Epidermal melanocyte (primary cell): ENCODE measurements at regions not wholly inside any gene's neighbourhood (a gene's known extent, or its start where the extent isn't known, plus 50 kb on each side); places are given as distances from the start of the nearest gene placed in this dataset.

Experiments used
- DNase-seq: peaks from one replicate; pipeline ENCODE4 v3.0.0; 2011; ENCODE audit warnings: low spot score; ENCODE audit not compliant: insufficient read length

GRCh38 chr10:125283836-125284614 is 123.7 kb upstream of the CTBP2 start:
- DNase-seq, result no peak

GRCh38 chr10:125283191-125283835 is 123.0 kb upstream of the CTBP2 start:
- DNase-seq, result no peak

- no peak for DNase-seq
Observed at GRCh38 chr10:125281091-125281490, 120.7 kb upstream of the CTBP2 start.

- DNase-seq, result no peak
Observed at GRCh38 chr10:125276133-125276532, 115.8 kb upstream of the CTBP2 start.

GRCh38 chr10:125274961-125275360 is 114.6 kb upstream of the CTBP2 start:
- no peak for DNase-seq

GRCh38 chr10:125273023-125273422 is 112.7 kb upstream of the CTBP2 start:
- no peak for DNase-seq

- no peak for DNase-seq
Observed at GRCh38 chr10:125269716-125270115, 109.4 kb upstream of the CTBP2 start.

- DNase-seq, result no peak
Observed at GRCh38 chr10:125266966-125267365, 106.6 kb upstream of the CTBP2 start.

GRCh38 chr10:125266541-125266940 is 106.2 kb upstream of the CTBP2 start:
- DNase-seq, result no peak

GRCh38 chr10:125265579-125265955 is 105.2 kb upstream of the CTBP2 start:
- DNase-seq, result no peak

GRCh38 chr10:125264757-125265578 is 104.6 kb upstream of the CTBP2 start:
- DNase-seq, result no peak

- no peak for DNase-seq
Observed at GRCh38 chr10:125264091-125264490, 103.7 kb upstream of the CTBP2 start.

GRCh38 chr10:125263551-125263950 is 103.2 kb upstream of the CTBP2 start:
- DNase-seq, result no peak

- no peak for DNase-seq
Observed at GRCh38 chr10:125262920-125263319, 102.6 kb upstream of the CTBP2 start.

GRCh38 chr10:125262409-125262808 is 102.0 kb upstream of the CTBP2 start:
- DNase-seq, result no peak

GRCh38 chr10:125261491-125262186 is 101.3 kb upstream of the CTBP2 start:
- DNase-seq, result no peak

- DNase-seq, result no peak
Observed at GRCh38 chr10:125260260-125260659, 99.9 kb upstream of the CTBP2 start.

GRCh38 chr10:125259651-125260050 is 99.3 kb upstream of the CTBP2 start:
- no peak for DNase-seq

GRCh38 chr10:125258676-125259075 is 98.3 kb upstream of the CTBP2 start:
- no peak for DNase-seq

- DNase-seq, result no peak
Observed at GRCh38 chr10:125257521-125258108, 97.3 kb upstream of the CTBP2 start.

- DNase-seq, result no peak
Observed at GRCh38 chr10:125256026-125256425, 95.7 kb upstream of the CTBP2 start.
